HL-60 (cell line): ENCODE measurements at regions not wholly inside any gene's neighbourhood (a gene's known extent, or its start where the extent isn't known, plus 50 kb on each side); places are given as distances from the start of the nearest gene placed in this dataset.

Experiments
- GABPA ChIP-seq: IDR thresholded peaks from 2 replicates; pipeline ENCODE4 v1.6.1; 2012; ENCODE audit warnings: low read depth
- POLR2AphosphoS5 ChIP-seq: IDR thresholded peaks from 2 replicates; pipeline ENCODE4 v1.6.1; 2012; ENCODE audit warnings: low read depth
- TF ChIP-seq, protein P1 (sequence below): IDR thresholded peaks from 2 replicates; pipeline ENCODE4 v1.6.1; 2012; ENCODE audit warnings: low read depth; ENCODE audit not compliant: insufficient replicate concordance
- TF ChIP-seq, protein P2 (sequence below): IDR thresholded peaks from one replicate; pipeline ENCODE4 v1.5.1; 2011; ENCODE audit warnings: low read length, control low read depth, inconsistent platforms; ENCODE audit not compliant: insufficient read depth

DNA sequence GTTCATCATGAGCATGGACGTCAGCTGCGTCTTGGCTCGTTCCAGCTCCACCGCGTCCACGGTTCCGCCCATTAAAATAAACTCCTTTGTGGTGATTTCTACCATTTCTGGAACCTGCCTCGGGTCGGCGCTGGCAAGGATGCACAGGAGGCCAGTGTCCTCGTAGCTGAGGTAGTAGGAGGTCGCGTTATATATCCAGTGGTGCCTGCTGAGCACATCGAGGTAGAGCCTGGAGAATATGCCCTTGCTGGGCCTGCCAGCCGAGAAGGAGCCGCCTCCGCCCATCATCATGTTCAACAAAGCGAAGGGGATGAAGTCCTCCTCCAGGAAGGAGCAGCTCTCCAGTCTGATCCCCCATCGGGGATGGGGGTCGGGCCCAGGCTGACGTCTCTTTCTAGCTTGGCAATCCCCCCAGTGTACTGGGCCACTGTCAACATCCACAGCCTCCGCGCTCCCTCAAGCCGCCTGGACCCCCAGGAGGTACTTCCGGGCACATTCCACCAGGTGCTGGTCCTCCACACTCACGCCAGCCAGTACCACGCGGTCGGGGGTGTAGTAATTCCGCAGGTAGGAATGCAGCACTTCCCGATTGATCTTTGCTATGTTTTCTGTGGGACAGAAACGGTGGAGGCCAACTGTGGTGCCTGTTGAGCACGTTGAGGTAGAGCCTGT, 120.9 kb upstream of the GRID2 start:
- TF ChIP-seq POLR2AphosphoS5: no peak
- TF ChIP-seq, protein P1, sequence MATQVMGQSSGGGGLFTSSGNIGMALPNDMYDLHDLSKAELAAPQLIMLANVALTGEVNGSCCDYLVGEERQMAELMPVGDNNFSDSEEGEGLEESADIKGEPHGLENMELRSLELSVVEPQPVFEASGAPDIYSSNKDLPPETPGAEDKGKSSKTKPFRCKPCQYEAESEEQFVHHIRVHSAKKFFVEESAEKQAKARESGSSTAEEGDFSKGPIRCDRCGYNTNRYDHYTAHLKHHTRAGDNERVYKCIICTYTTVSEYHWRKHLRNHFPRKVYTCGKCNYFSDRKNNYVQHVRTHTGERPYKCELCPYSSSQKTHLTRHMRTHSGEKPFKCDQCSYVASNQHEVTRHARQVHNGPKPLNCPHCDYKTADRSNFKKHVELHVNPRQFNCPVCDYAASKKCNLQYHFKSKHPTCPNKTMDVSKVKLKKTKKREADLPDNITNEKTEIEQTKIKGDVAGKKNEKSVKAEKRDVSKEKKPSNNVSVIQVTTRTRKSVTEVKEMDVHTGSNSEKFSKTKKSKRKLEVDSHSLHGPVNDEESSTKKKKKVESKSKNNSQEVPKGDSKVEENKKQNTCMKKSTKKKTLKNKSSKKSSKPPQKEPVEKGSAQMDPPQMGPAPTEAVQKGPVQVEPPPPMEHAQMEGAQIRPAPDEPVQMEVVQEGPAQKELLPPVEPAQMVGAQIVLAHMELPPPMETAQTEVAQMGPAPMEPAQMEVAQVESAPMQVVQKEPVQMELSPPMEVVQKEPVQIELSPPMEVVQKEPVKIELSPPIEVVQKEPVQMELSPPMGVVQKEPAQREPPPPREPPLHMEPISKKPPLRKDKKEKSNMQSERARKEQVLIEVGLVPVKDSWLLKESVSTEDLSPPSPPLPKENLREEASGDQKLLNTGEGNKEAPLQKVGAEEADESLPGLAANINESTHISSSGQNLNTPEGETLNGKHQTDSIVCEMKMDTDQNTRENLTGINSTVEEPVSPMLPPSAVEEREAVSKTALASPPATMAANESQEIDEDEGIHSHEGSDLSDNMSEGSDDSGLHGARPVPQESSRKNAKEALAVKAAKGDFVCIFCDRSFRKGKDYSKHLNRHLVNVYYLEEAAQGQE: no peak
- TF ChIP-seq, protein P2, sequence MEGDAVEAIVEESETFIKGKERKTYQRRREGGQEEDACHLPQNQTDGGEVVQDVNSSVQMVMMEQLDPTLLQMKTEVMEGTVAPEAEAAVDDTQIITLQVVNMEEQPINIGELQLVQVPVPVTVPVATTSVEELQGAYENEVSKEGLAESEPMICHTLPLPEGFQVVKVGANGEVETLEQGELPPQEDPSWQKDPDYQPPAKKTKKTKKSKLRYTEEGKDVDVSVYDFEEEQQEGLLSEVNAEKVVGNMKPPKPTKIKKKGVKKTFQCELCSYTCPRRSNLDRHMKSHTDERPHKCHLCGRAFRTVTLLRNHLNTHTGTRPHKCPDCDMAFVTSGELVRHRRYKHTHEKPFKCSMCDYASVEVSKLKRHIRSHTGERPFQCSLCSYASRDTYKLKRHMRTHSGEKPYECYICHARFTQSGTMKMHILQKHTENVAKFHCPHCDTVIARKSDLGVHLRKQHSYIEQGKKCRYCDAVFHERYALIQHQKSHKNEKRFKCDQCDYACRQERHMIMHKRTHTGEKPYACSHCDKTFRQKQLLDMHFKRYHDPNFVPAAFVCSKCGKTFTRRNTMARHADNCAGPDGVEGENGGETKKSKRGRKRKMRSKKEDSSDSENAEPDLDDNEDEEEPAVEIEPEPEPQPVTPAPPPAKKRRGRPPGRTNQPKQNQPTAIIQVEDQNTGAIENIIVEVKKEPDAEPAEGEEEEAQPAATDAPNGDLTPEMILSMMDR: no peak
- TF ChIP-seq GABPA: no peak
